B cell (primary cell): ENCODE measurements at regions not wholly inside any gene's neighbourhood (a gene's known extent, or its start where the extent isn't known, plus 50 kb on each side); places are given as distances from the start of the nearest gene placed in this dataset.

Source experiments
- CTCF ChIP-seq: fragments of 200-600 bp; IDR thresholded peaks from one replicate; pipeline ENCODE4 v1.8.0; 2022; ENCODE audit warnings: antibody characterized with exemption, mild to moderate bottlenecking
- EZH2 ChIP-seq: IDR thresholded peaks from 2 replicates; pipeline ENCODE4 v1.6.1; 2012; ENCODE audit warnings: borderline replicate concordance, low read depth, mild to moderate bottlenecking, moderate library complexity, low read length; ENCODE audit not compliant: insufficient read depth, poor library complexity, severe bottlenecking

GRCh38 chr9:99750526-99750925 is 71.2 kb upstream of the NR4A3 start:
- TF ChIP-seq CTCF: no peak
- no peak for TF ChIP-seq EZH2
